Calu3 (cell line): ENCODE measurements at regions not wholly inside any gene's neighbourhood (a gene's known extent, or its start where the extent isn't known, plus 50 kb on each side); places are given as distances from the start of the nearest gene placed in this dataset.

Experiments used
- BruUV-seq: library from RNA; stranded (reverse); fragments of 400-500 nt; replicated peaks from 2 replicates; lab custom pipeline; 2021; lab: Mats Ljungman, UMichigan
- CTCF ChIA-PET: fragments of 300-600 bp; sonication (Branson Sonifier 250); formaldehyde crosslinking; loops from one replicate; lab custom pipeline; 2022; ENCODE audit warnings: antibody characterized with exemption; lab: Charles Lee
- DNase-seq: peaks from one replicate; pipeline ENCODE4 v3.0.0; 2022
- H3K27ac Mint-ChIP-seq: one replicate; pipeline ENCODE4 v1.8.0; 2022; ENCODE audit warnings: mixed read lengths; ENCODE audit not compliant: unreplicated experiment
- H3K27me3 Mint-ChIP-seq: one replicate; pipeline ENCODE4 v1.8.0; 2022; ENCODE audit warnings: mixed read lengths; ENCODE audit not compliant: unreplicated experiment
- H3K36me3 Mint-ChIP-seq: one replicate; pipeline ENCODE4 v1.8.0; 2022; ENCODE audit warnings: mild to moderate bottlenecking, moderate library complexity, mixed read lengths; ENCODE audit not compliant: insufficient read depth, unreplicated experiment
- H3K4me1 Mint-ChIP-seq: one replicate; pipeline ENCODE4 v1.8.0; 2022; ENCODE audit warnings: mild to moderate bottlenecking, low read depth, mixed read lengths; ENCODE audit not compliant: unreplicated experiment
- H3K4me3 Mint-ChIP-seq: one replicate; pipeline ENCODE4 v1.8.0; 2022; ENCODE audit warnings: mild to moderate bottlenecking, low read depth, moderate library complexity, mixed read lengths; ENCODE audit not compliant: unreplicated experiment
- H3K9me3 Mint-ChIP-seq: one replicate; pipeline ENCODE4 v1.8.0; 2022; ENCODE audit warnings: low read depth, mixed read lengths; ENCODE audit not compliant: unreplicated experiment
- CTCF ChIP-seq: fragments of 200-600 bp; IDR thresholded peaks from one replicate; pipeline ENCODE4 v1.8.0; 2022; ENCODE audit warnings: antibody characterized with exemption; ENCODE audit not compliant: unreplicated experiment
- intact Hi-C: fragments of 100-400 bp; cut with micrococcal nuclease; formaldehyde crosslinking; loops from one replicate; pipeline ENCODE4 v1.10.0; 2022; ENCODE audit not compliant: unreplicated experiment

GRCh38 chr11:116123739-116124138, 619.5 kb upstream of the CADM1 start:
- Mint-ChIP-seq H3K4me1 (no peaks in the 10 kb centered on the region), H3K36me3 (no peaks in the 10 kb centered on the region), H3K27me3 (peaks cover 22% of the 10 kb centered on the region), H3K4me3 (no peak overlapping the region), H3K27ac (no peak overlapping the region), H3K9me3 (peaks cover 4% of the 10 kb centered on the region)
- CTCF ChIA-PET: no interaction called here
- intact Hi-C loops: no loop called here
- no TSS peak for BruUV-seq
- TF ChIP-seq CTCF: no peak
- no peak for DNase-seq

- DNase-seq: no peak
- H3K27ac Mint-ChIP-seq: no peak overlapping the region
- no peaks in the 10 kb centered on the region for H3K4me1 Mint-ChIP-seq
- intact Hi-C loops: no loop called here
- no peak for TF ChIP-seq CTCF
- CTCF ChIA-PET: no interaction called here
- H3K9me3 Mint-ChIP-seq: peaks cover 2% of the 10 kb centered on the region
- peaks cover 14% of the 10 kb centered on the region for H3K27me3 Mint-ChIP-seq
- no peaks in the 10 kb centered on the region for H3K36me3 Mint-ChIP-seq
- BruUV-seq: no TSS peak
- no peak overlapping the region for H3K4me3 Mint-ChIP-seq
These were observed 618.7 kb upstream of the CADM1 start for GRCh38 chr11:116122697-116123472.

- Mint-ChIP-seq H3K27ac (no peak overlapping the region), H3K9me3 (no peaks in the 10 kb centered on the region), H3K4me3 (no peak overlapping the region), H3K27me3 (no peaks in the 10 kb centered on the region), H3K36me3 (no peaks in the 10 kb centered on the region), H3K4me1 (no peaks in the 10 kb centered on the region)
- no peak for TF ChIP-seq CTCF
- intact Hi-C loops: no loop called here
- no TSS peak for BruUV-seq
- CTCF ChIA-PET: no interaction called here
- no peak for DNase-seq
These were observed 614.9 kb upstream of the CADM1 start for GRCh38 chr11:116119158-116119557.

- intact Hi-C loops: no loop called here
- no peaks in the 10 kb centered on the region for H3K27me3 Mint-ChIP-seq
- H3K4me1 Mint-ChIP-seq: no peaks in the 10 kb centered on the region
- H3K4me3 Mint-ChIP-seq: no peak overlapping the region
- no peaks in the 10 kb centered on the region for H3K36me3 Mint-ChIP-seq
- CTCF ChIA-PET: no interaction called here
- no peak for TF ChIP-seq CTCF
- no TSS peak for BruUV-seq
- DNase-seq: no peak
- no peaks in the 10 kb centered on the region for H3K9me3 Mint-ChIP-seq
- no peak overlapping the region for H3K27ac Mint-ChIP-seq
These were observed 613.9 kb upstream of the CADM1 start for GRCh38 chr11:116118138-116118470.
